ENCODE measurements at regions not wholly inside any gene's neighbourhood (a gene's known extent, or its start where the extent isn't known, plus 50 kb on each side); places are given as distances from the start of the nearest gene placed in this dataset.

DNA sequence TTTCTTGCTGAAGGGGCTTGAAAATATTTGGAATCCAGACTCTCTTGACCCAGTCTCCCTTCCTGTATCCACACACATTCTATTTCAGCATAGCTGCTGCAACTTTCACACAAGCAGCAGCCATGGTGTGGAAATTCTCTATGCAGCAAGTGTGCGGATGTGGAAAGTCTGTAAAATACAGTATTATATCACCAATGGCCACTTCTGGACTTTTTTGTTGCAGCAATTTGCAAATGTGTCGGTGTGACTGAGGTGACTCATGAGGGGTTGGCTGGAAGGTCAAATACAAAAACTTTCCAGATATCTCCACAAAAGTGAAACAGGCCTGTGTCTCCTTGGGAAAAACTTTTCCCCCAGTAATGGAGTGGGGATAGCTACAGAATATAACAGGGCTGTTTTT is 299.3 kb upstream of the GYPC start:
- peak; percentile 49 to 85 (median 57) for DNase-seq

DNA sequence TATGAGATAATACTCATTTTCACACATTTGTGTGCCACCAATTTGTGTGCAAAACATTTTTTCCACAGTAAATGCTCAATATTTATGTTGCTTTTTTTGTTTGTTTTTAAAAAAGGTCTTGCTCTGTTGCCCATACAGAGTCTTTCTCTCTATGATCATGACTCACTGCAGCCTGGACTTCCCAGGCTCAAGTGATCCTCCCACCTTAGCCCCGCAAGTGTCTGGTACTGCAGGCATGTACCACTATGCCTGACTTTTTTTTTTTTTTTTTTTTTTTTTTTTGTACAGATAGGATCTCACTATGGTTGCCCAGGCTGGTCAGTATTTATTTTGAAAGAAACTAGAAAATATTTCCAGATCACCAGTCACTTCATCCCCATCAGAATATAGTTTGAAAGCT is 297.8 kb upstream of the GYPC start:
- DNase-seq: peak; percentile 15 to 42 (median 16)

GRCh38 chr2:126359494-126359893 is 296.5 kb upstream of the GYPC start:
- DNase-seq: peak; percentile 43 to 60 (median 59)

DNA sequence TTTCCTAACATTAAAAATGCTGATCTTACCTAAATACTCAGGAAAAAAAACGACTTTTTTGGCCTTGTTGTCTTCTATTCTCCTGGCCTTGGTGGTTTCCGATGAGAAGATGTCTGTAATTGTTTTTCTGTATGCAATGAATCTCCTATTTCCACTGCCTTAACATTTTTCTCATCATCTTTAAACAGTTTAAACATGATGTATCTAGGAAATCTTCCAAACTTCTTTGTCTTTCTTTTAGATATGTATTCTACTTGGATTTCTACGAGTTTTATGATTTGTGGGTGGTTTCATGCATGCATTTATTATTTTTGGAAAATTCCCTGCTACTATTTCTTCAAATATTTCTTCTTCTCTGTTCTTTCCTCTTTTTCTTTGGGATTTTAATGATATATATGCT is 288.6 kb upstream of the GYPC start:
- no peak for DNase-seq

DNA sequence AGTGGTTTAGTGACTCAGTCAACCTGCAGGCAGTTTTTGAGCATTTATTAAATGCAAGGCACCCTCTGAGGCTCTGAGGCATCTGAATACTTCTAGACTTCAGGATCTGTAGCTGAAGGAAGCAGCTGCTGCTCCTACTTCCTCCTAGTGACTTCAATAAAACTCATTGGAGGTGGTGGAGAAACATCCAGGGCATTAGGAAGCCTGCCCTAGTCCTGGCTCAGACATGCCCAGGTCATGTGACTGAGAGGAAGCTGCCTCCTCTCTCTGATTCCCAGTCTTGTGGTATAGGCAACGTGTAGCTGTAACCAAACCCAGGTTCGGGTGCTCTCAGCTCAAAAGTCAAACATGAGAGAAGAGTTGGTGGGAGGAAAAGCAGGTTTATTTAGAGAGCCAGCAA is 287.2 kb upstream of the GYPC start:
- DNase-seq: peak; percentile 12 to 27 (median 14)

DNA sequence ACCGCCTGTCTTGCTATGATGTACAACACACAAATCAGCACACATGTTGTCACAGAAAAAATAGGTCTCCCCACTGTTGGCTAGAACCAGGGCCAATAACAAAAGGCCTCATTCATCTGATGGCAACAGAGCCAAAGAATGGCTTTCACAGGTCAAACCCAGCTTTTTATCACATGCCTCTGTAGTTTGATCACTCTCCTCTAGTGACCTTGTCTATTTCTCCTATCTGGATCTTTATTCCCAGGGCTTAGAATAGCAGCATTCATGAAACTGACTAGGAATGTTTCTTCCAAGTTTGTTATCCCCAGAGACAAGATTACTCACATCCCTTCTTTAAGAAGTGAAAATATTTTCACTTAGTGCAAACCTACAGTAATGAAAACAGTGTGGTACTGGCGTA is 285.8 kb upstream of the GYPC start:
- DNase-seq: no peak

DNA sequence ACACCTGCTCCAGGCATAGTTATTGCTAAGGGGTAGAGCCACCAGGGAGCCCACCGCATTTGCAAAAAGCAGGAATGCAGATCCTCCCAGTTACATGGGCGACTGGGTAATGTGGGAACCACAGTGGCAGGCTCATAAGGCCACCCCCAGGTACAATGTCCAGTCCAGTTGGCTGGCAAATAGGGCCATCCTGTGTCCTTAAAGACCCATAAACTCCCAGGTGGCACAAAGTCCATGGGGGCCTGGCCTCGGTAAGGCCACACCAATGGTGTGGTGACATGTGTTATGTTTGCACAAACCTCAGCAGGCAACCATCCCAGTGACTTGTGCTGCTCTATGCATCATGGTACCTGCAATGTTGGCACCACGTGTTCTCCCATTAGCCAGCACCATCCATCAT is 283.6 kb upstream of the GYPC start:
- no peak for DNase-seq

- DNase-seq: no peak
These were observed 277.8 kb upstream of the GYPC start for GRCh38 chr2:126378176-126378575.

DNA sequence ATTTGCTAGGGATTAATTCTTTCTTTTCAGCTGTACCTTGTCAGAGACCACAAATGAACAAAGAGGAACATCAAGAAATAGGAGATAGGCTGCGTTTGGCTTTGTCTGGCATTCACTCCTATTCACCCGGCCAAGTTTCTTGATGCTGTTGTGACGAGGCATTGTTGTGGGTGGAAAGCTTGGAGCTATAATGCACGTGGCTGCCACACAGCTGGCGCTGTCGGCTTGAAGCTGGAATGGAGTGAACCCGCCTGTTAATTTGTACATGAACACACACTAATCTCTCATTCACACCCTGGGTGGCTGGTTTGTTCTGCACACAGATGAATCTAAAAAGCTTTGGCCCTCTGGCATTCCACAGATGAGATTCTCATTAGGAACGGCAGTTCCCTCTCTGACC is 274.9 kb upstream of the GYPC start:
- DNase-seq: no peak

DNA sequence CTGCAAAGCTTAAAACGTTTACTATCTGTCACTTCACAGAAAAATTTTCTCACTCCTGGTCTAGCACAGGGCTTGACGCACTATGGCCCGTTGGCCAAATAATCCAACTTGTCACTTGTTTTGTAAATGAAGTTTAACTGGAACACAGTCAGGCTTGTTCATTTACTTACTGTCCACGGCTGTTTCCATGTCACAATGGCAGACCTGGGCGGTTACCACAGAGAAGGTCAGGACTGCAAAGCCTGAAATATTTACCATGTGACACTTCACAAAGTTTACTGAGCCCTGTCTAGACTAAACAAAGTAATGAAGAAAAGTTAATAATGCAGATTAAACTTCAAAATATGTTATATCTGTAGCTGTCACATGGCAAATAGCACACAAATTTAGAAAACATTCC is 273.0 kb upstream of the GYPC start:
- no peak for DNase-seq

GRCh38 chr2:126383800-126384199 is 272.2 kb upstream of the GYPC start:
- DNase-seq: no peak

DNA sequence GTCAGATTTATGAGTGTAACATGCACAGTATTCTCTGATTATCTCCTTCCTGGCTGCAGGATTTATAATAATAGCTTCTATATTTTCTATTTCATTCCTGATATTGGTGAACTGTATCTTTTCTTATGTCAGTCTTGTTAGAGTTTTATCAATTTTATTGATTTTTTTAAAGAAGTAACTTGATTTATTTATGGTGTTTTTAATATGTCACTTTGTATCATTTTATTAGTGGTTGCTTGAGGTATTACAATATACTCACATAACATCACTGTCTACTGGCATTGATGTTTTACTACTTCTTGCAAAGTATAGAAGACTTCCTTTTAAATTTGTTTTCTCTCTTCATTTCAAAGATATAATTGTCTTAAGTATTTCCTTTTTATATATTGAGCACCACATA is 270.5 kb upstream of the GYPC start:
- no peak for DNase-seq

GRCh38 chr2:126385983-126386382 is 270.0 kb upstream of the GYPC start:
- no peak for DNase-seq

- no peak for DNase-seq
These were observed 266.5 kb upstream of the GYPC start for GRCh38 chr2:126389446-126389845.

DNA sequence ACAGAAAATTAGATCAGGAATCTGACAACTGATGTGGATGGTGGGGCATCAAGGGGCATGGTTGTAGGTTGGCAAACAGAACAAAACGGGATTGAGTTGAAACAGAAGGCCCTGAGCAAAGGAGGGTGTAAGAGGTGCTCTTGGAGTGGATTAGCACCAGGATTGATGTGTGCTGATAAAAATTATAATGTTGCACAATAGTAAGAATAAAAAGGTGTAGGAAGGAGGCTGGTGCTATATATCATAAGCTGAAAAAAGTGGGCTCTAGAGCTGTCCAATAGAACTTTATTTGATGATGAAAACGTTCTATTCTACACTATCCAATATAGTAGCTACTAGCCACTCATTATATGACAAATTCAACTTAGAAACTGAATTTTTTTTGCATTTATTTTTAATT is 263.1 kb upstream of the GYPC start:
- DNase-seq: no peak

DNA sequence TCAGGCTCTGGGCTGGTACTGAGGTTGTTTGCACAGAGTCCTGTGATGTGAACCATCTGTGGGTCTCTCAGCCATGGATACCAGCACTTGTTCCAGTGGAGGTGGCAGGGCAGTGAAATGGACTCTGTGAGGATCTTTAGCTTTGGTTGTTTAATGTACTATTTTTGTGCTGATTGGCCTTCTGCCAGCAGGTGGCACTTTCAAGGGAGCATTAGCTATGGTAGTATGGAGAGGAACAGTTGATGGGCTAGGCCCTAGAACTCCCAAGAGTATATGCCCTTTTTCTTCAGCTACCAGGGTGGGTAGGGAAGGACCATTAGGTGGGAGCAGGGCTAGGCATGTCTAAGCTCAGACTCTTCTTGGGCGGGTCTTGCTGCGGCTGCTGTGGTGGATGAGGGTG is 257.0 kb upstream of the GYPC start:
- DNase-seq: peak in 2 of 3 donors; percentile 25 to 37

DNA sequence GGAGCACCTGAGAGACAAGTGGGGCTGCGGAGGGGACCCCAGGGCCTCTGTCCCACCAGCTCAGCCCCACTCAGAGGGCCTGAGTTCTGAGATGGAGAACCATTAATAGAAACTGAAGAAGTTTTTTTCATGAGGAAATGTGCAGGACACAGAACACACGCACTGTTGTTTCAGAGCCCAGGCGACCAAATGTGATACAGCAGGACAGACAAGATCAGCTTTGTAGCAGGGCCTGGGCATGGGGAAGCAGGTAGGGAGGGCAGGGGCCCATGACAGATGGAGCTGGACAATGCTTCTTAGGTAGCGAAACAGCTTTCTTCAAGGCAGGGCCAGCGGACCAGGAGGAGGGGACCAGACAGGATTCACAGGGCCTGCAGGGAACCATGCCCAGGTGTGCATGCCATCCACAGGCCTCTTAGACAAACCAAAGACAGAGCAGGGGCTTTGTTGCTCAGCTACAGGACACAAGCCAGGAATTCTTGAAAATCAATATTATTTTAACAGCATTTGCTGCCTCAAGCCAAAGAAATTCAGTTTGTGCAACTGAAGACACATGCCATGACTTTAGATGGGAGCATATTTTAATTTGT is 252.8 kb upstream of the GYPC start:
- no peak for DNase-seq

DNA sequence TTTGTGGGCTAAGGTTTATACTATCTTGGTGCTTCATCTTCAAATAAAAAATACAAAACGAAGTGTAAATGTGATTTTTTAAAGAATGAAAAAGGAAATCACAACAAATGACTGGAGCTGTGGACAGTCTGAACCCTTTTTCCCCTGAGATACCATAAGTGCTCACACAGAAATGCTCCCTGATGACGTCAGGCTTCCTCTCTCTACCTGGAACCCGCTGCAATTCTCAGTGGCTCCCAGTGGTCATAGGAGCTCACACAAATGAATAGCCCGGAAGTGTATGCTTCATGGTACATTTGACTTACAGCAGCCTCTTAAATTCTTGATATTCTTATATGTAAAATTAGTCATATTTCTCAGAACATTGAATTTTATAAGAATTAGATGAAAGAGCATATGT is 249.7 kb upstream of the GYPC start:
- DNase-seq: no peak

DNA sequence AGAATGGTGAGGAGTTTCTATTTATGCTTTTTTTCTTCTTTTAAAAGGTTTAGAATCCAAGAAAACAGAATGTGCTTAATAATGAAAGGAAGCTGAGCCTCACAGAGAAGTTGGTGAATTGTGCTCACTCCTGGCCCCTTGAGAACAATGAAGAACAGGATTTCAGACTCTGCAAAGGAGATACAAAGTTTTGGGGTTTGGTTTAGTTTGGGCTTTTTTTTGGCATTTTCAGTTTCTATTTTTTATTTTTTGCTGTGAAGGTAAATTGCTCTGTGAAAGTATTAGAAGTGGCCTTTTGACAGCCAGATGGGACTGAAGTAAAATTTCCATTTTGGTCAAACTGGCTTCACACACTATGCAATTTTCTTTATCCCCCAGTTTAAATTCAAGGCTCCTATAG is 247.3 kb upstream of the GYPC start:
- DNase-seq: no peak

GRCh38 chr2:126409850-126410249 is 246.1 kb upstream of the GYPC start:
- DNase-seq: no peak

- no peak for DNase-seq
These were observed 242.9 kb upstream of the GYPC start for GRCh38 chr2:126413079-126413478.

DNA sequence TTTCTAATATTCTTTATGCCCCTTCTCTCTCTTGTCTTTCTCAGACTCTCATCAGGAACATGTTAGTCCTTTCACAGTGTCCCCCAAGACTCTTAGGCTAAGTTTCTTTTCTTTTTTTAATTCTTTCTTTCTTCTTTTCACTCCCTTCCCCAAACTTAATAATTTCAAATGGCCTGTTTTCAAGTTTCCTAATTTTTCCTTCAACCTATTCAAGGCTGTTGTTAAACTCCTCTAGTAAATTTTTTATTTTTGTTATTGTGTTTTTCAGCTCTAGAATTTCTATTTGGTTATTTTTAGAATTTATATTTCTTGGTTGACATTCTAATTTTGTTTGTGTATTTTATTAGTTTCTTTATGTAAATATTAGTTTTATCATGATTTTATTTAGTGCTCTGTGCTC is 236.6 kb upstream of the GYPC start:
- no peak for DNase-seq

DNA sequence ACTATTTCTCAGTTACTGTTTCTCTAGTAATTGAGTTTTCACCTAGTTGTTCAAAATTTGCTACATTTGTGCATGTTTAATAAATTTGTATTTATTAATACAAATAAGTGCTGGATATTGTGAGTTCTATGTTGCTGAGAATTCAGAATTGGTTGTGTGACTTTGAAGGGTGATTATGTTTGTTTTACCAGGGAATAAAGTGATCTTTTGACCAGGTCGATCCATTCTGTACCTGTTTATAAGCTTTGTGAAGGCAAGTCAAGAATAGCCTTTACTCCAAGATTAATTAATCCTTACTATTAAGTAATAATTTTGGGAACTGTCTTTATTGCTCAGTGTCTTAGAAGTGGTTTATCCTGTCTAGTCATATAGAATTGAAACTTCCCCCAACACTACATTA is 230.0 kb upstream of the GYPC start:
- DNase-seq: no peak

DNA sequence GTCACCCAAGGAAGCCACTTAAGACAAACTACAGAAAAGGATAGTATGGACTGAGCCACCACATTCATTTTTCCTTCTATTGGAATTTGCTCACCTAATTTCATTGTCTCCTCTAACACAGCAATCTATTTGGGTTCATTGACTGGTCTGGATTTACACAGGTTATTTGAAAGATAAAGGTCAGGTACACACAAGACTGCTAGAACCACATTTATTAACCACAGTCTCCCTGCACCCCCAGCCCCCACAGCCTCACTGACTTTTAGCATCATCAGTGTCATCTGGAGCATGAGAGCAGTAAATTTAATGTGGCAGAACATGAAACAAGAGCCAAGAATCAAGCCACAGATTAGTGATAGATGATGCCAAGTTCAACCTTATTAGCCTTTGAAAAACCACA is 226.9 kb upstream of the GYPC start:
- no peak for DNase-seq

- no peak for DNase-seq
These were observed 224.8 kb upstream of the GYPC start for GRCh38 chr2:126431136-126431535.

DNA sequence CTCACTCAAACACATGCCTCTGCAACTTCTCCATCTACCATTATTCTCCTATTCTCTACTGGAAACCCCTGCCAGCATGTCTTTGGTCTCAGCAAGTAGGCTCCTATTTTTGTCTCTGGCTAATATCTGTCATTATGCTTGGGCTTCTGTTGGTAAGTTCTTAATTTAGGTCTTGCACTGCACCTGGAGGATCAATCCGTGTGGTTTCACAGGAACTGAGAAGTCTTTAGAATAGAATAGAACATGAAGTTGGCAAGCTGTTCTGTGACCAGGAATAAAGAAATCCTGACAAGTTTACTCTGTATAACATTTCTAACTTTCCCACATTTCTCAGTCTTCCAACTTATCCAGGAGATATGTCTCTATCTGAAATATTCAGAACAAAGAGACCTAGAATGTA is 219.5 kb upstream of the GYPC start:
- no peak for DNase-seq

All from suppressor macrophage treated with lipopolysaccharide for 1 hour (primary cell).